Gastrocnemius medialis (tissue), 4 donors: ENCODE measurements at regions not wholly inside any gene's neighbourhood (a gene's known extent, or its start where the extent isn't known, plus 50 kb on each side); places are given as distances from the start of the nearest gene placed in this dataset.

ENCODE experiments used
- ATAC-seq, 2 donors: fragments of 150-250 bp; one replicate each; pipeline ENCODE4 v1.9.1; 2016
- DNase-seq, 2 donors: peaks; one replicate each; pipeline ENCODE4 v3.0.0-alpha.2; 2019
- H3K27ac ChIP-seq, 4 donors: fragments of 200-600 bp; sonication (generic); 1 replicate in 1 of 4; 2 replicates in 3 of 4; pipeline ENCODE4 v1.5.1; 2016 to 2018; ENCODE audit warnings: mild to moderate bottlenecking in 2 of 4, moderate library complexity in 1 of 4
- H3K27me3 ChIP-seq, 3 donors: fragments of 200-600 bp; sonication (generic) in 2 of 3; 1 replicate in 1 of 3; 2 replicates in 2 of 3; pipeline versions ENCODE4 v1.5.1 to v1.6.0; 2016 to 2019; ENCODE audit warnings: mild to moderate bottlenecking in 1 of 3, moderate library complexity in 1 of 3
- H3K36me3 ChIP-seq, 2 donors: fragments of 200-600 bp; sonication (generic) in 1 of 2; one replicate each; pipeline ENCODE4 v1.5.1; 2017 to 2018
- H3K4me1 ChIP-seq, 2 donors: fragments of 200-600 bp; sonication (generic) in 1 of 2; one replicate each; pipeline ENCODE4 v1.5.1; 2016 to 2017; ENCODE audit warnings: mild to moderate bottlenecking in 2 of 2
- H3K4me3 ChIP-seq, 4 donors: fragments of 200-600 bp; sonication (generic) in 3 of 4; 1 replicate in 1 of 4; 2 replicates in 3 of 4; pipeline ENCODE4 v1.5.1; 2016 to 2019; ENCODE audit warnings: mild to moderate bottlenecking in 2 of 4
- H3K9me3 ChIP-seq, 3 donors: fragments of 200-600 bp; sonication (generic) in 2 of 3; 1 replicate in 1 of 3; 2 replicates in 2 of 3; pipeline ENCODE4 v1.5.1; 2016 to 2019
- POLR2A ChIP-seq, 2 donors: fragments of 450-650 bp; IDR thresholded peaks; one replicate each; pipeline ENCODE4 v1.6.1; 2017; ENCODE audit warnings: antibody characterized with exemption in 2 of 2, mild to moderate bottlenecking in 2 of 2, moderate library complexity in 2 of 2
- in situ Hi-C, 4 donors: fragments of 200-750 bp; cut with MboI; loops; one replicate each; pipeline versions ENCODE4 v1.15.0 to v1.8.0; 2017; ENCODE audit warnings: low sequenced_read_pairs in 4 of 4
- intact Hi-C: fragments of 100-400 bp; cut with DNase I; formaldehyde crosslinking; loops from one replicate; pipeline ENCODE4 v1.15.1; 2023; ENCODE audit warnings: low total_unique reads
- TF ChIP-seq, protein P1 (sequence below), 5 experiments: fragments of 450-650 bp in 3 of 5; fragments of 200-600 bp in 2 of 5; sonication (generic) in 2 of 5; IDR thresholded peaks in 4 of 5; conservative IDR thresholded peaks in 1 of 5; 1 replicate in 4 of 5; 2 replicates in 1 of 5; pipeline ENCODE4 v1.5.1; 2016 to 2019; ENCODE audit warnings: antibody characterized with exemption in 5 of 5, mild to moderate bottlenecking in 3 of 5, moderate library complexity in 3 of 5

DNA sequence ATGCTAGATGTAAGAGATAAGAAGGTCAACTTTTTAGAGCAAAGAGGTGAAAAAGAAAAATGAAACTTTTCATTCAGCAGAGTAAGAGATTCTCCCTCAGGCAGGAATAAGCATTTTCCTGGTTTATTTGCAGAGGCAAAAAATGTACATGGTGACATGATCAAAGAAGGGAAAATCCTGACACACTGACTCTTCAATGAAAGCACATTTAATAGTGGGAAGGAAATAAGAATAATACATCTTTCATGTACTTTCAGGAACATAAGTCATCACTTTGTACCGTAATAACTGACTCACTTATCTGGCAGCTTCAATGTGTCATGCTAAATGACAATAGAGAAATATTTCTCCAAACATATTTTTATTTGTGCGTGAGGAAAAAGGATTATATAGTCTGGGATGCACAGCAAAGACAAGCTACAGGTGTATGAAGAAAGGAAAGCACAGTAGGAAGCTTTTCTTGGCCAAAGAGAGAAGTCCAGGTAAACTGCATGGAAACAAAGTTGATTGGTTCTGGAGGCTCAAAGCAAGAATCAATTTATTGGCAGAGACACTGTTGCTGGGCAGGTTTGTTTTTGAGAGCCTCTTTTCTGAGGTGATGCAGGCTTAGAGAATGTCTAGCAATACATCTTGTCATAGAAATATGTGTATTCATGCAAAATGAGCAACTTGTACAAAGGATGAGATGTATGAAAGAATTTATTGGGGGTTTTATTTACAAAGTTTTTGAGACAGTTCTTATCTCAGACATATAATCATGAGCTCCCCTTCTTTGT, 1409.0 kb downstream of the PLA2G4A start:
- no peak overlapping the region for H3K4me3 ChIP-seq
- H3K9me3 ChIP-seq, result no peaks in the 10 kb centered on the region
- intact Hi-C loops (no loop called here), in situ Hi-C loops (no loop called here)
- H3K4me1 ChIP-seq, result no peaks in the 10 kb centered on the region
- DNase-seq (no peak), ATAC-seq (no peak)
- H3K27me3 ChIP-seq, result no peaks in the 10 kb centered on the region
- no peak overlapping the region for H3K27ac ChIP-seq
- no peaks in the 10 kb centered on the region for H3K36me3 ChIP-seq
- TF ChIP-seq, protein P1, sequence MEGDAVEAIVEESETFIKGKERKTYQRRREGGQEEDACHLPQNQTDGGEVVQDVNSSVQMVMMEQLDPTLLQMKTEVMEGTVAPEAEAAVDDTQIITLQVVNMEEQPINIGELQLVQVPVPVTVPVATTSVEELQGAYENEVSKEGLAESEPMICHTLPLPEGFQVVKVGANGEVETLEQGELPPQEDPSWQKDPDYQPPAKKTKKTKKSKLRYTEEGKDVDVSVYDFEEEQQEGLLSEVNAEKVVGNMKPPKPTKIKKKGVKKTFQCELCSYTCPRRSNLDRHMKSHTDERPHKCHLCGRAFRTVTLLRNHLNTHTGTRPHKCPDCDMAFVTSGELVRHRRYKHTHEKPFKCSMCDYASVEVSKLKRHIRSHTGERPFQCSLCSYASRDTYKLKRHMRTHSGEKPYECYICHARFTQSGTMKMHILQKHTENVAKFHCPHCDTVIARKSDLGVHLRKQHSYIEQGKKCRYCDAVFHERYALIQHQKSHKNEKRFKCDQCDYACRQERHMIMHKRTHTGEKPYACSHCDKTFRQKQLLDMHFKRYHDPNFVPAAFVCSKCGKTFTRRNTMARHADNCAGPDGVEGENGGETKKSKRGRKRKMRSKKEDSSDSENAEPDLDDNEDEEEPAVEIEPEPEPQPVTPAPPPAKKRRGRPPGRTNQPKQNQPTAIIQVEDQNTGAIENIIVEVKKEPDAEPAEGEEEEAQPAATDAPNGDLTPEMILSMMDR (IDR thresholded peaks at IDR 0.05 in 4 of 5, conservative IDR thresholded peaks at IDR 0.05 in 1 of 5), result no peak
- TF ChIP-seq POLR2A (IDR thresholded peaks at IDR 0.05), result no peak

DNA sequence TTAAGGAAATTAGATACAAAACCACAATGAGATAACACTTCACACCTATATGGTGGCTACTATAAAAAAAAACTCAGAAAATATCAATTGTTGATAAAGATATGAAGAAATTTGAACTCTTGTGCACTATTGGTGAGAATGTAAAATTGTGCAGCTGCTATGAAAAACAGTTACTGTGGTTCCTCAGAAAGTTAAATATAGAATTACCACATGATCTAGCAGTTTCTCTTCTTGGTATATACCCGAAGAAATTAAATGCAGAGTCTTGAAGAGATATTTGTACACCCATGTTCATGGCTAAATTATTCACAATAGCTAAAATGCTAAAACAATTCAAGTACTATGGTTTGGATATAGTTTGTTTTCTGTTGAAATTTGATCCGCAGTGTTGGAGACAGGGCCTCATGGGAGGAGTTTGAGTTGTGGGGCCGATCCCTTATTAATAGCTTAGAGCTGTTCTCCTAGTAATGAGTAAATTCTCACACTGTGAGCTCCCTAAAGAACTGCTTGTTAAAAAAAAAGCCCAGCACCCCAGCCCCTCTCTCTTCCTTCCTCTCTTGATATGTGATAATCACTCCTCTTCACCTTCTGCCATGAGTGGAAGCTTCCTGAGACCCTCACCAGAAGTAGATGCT, 1412.1 kb downstream of the PLA2G4A start:
- in situ Hi-C loops (no loop called here), intact Hi-C loops (no loop called here)
- H3K4me3 ChIP-seq, result no peak overlapping the region
- TF ChIP-seq POLR2A (IDR thresholded peaks at IDR 0.05), result no peak
- TF ChIP-seq, protein P1 (IDR thresholded peaks at IDR 0.05 in 4 of 5, conservative IDR thresholded peaks at IDR 0.05 in 1 of 5), result no peak
- no peaks in the 10 kb centered on the region for H3K4me1 ChIP-seq
- no peaks in the 10 kb centered on the region for H3K27me3 ChIP-seq
- ATAC-seq (no peak), DNase-seq (no peak)
- H3K27ac ChIP-seq, result no peak overlapping the region
- no peaks in the 10 kb centered on the region for H3K9me3 ChIP-seq
- H3K36me3 ChIP-seq, result no peaks in the 10 kb centered on the region

DNA sequence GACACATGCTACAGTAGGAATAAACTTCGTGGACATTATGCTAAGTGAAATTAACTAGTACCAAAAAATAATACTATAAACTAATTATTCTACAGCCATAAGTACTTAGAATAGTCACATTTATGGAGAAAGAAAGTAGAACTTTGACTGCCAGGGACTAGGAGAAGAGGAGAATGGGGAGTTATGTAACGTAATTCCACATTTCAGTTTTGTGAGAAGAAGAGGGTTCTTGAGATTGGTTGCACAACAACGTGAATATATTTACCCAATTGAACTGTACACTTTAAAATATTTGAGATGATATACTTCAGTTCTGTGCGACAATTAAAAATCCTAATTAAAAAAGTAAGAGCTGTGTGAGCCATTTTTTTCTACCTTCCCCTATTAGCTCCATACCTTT, 1412.9 kb downstream of the PLA2G4A start:
- in situ Hi-C loops, result no loop called here
- Histone ChIP-seq H3K27me3 (no peaks in the 10 kb centered on the region), H3K36me3 (no peaks in the 10 kb centered on the region), H3K4me3 (no peak overlapping the region), H3K27ac (no peak overlapping the region), H3K9me3 (no peaks in the 10 kb centered on the region), H3K4me1 (no peaks in the 10 kb centered on the region)
- ATAC-seq, result no peak
- DNase-seq, result no peak
- TF ChIP-seq, protein P1 (IDR thresholded peaks at IDR 0.05 in 4 of 5, conservative IDR thresholded peaks at IDR 0.05 in 1 of 5), result no peak
- TF ChIP-seq POLR2A (IDR thresholded peaks at IDR 0.05), result no peak
- intact Hi-C loops, result no loop called here

DNA sequence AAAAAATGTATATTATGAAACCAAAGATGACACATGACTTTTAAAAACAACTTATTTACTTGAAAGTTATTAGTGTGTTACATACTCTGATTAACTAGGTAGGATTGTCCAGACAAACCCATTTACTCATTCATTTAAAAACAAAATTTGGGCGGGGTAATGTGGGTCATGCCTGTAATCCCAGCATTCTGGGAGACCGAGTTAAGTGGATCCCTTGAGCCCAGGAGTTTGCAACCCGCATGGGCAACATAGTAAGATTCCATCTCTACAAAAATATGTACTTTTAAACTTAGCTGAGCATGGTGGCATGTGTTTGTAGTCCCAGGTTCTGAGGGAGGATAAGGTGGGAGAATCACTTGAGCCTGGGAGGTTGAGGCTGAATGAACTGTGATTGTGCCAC, 1414.7 kb downstream of the PLA2G4A start:
- Histone ChIP-seq H3K9me3 (no peaks in the 10 kb centered on the region), H3K4me1 (no peaks in the 10 kb centered on the region), H3K27me3 (no peaks in the 10 kb centered on the region), H3K36me3 (no peaks in the 10 kb centered on the region), H3K4me3 (no peak overlapping the region), H3K27ac (no peak overlapping the region)
- no peak for DNase-seq
- no peak for TF ChIP-seq POLR2A (IDR thresholded peaks at IDR 0.05)
- TF ChIP-seq, protein P1 (IDR thresholded peaks at IDR 0.05 in 4 of 5, conservative IDR thresholded peaks at IDR 0.05 in 1 of 5), result no peak
- in situ Hi-C loops (no loop called here), intact Hi-C loops (no loop called here)
- ATAC-seq, result no peak
